ENCODE measurements at regions not wholly inside any gene's neighbourhood (a gene's known extent, or its start where the extent isn't known, plus 50 kb on each side); places are given as distances from the start of the nearest gene placed in this dataset.

DNA sequence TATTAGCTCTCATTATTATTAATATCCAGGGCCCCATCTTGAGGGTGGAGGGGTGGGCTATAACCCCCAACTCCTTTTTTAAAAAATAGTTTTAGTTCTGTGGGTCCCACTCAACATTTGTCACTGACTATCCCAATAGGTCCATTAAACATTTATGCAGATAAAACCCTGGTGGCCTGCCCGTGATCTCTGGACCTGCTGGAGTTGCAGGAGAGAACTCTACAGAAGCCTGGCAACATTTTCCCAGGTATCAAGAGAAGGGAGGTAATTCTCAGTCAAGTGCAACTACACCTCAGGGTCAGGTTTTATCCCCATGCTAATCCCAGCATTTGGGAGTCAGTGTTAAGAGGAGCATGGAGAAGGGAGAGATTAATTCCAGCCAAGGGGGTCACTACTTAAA, 264.4 kb upstream of the PROK2 start:
- Histone ChIP-seq H3K56ac (ENCODE audit: low read length) (no peak overlapping the region), H3K4ac (ENCODE audit: low read depth, low read length) (no peak overlapping the region), H2BK5ac (ENCODE audit: low read length) (no peak overlapping the region), H3K36me3 (ENCODE audit: control insufficient read depth, insufficient read depth, low read length) (no peaks in the 10 kb centered on the region), H3K18ac (ENCODE audit: low read length) (no peak overlapping the region), H3K4me1 (ENCODE audit: control insufficient read depth, low read depth, low read length) (no peaks in the 10 kb centered on the region), H3K27ac (ENCODE audit: low read depth, low read length) (no peak overlapping the region), H3K27me3 (ENCODE audit: insufficient read depth, low read length, poor library complexity) (no peaks in the 10 kb centered on the region), H4K8ac (ENCODE audit: low read depth, low read length) (no peak overlapping the region), H4K5ac (ENCODE audit: low read length) (no peak overlapping the region), H3K4me2 (ENCODE audit: low read length) (no peak overlapping the region), H3K79me2 (ENCODE audit: control insufficient read depth, insufficient read depth, low read length) (no peaks in the 10 kb centered on the region), H3K9ac (ENCODE audit: low read length) (no peak overlapping the region), H2BK120ac (ENCODE audit: low read depth, low read length) (no peak overlapping the region), H2BK15ac (replicated peaks; ENCODE audit: low read depth) (no peak overlapping the region), H2AK5ac (ENCODE audit: low read length) (no peak overlapping the region), H3K23ac (ENCODE audit: low read length) (no peak overlapping the region), H3K79me1 (ENCODE audit: low read length) (no peaks in the 10 kb centered on the region), H3K4me3 (ENCODE audit: low read length) (no peak overlapping the region)
- WGBS (ENCODE audit: extremely low coverage, insufficient coverage, low lambda C conversion rate): no CpG with 5 or more reads among the region's 1 CpG
- DNase-seq: no peak

DNA sequence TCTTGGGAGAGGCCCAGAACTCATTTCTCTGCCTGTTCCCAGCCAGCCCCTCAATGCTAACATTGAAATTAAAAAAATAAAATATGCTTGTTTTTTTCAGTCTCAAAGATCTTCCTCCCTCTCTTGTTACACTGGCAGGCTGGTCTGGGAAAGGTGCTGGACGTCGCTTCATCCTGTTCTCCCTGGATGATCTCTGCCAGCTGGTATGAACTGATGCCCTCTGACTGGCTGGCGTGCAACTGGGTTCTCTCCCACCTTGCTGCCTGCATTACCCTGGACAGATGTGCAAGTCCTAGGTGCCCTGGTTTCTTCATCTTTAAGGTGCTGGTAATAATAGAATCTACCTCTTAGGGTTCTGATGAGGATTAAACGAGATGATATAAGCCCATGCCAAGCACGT, 263.9 kb upstream of the PROK2 start:
- no peaks in the 10 kb centered on the region for H3K27me3 ChIP-seq (ENCODE audit: insufficient read depth, low read length, poor library complexity)
- H3K23ac ChIP-seq (ENCODE audit: low read length): no peak overlapping the region
- no peaks in the 10 kb centered on the region for H3K79me2 ChIP-seq (ENCODE audit: control insufficient read depth, insufficient read depth, low read length)
- H3K18ac ChIP-seq (ENCODE audit: low read length): no peak overlapping the region
- no peak overlapping the region for H2BK15ac ChIP-seq (replicated peaks; ENCODE audit: low read depth)
- no peak overlapping the region for H3K4me2 ChIP-seq (ENCODE audit: low read length)
- no peak overlapping the region for H3K27ac ChIP-seq (ENCODE audit: low read depth, low read length)
- H3K9ac ChIP-seq (ENCODE audit: low read length): no peak overlapping the region
- H3K4me3 ChIP-seq (ENCODE audit: low read length): no peak overlapping the region
- H3K79me1 ChIP-seq (ENCODE audit: low read length): no peaks in the 10 kb centered on the region
- H4K5ac ChIP-seq (ENCODE audit: low read length): no peak overlapping the region
- DNase-seq: no peak
- WGBS (ENCODE audit: extremely low coverage, insufficient coverage, low lambda C conversion rate): no CpG with 5 or more reads among the region's 5 CpGs
- no peaks in the 10 kb centered on the region for H3K36me3 ChIP-seq (ENCODE audit: control insufficient read depth, insufficient read depth, low read length)
- H3K4ac ChIP-seq (ENCODE audit: low read depth, low read length): no peak overlapping the region
- H2AK5ac ChIP-seq (ENCODE audit: low read length): no peak overlapping the region
- no peaks in the 10 kb centered on the region for H3K4me1 ChIP-seq (ENCODE audit: control insufficient read depth, low read depth, low read length)
- no peak overlapping the region for H3K56ac ChIP-seq (ENCODE audit: low read length)
- no peak overlapping the region for H4K8ac ChIP-seq (ENCODE audit: low read depth, low read length)
- H2BK5ac ChIP-seq (ENCODE audit: low read length): no peak overlapping the region
- no peak overlapping the region for H2BK120ac ChIP-seq (ENCODE audit: low read depth, low read length)

DNA sequence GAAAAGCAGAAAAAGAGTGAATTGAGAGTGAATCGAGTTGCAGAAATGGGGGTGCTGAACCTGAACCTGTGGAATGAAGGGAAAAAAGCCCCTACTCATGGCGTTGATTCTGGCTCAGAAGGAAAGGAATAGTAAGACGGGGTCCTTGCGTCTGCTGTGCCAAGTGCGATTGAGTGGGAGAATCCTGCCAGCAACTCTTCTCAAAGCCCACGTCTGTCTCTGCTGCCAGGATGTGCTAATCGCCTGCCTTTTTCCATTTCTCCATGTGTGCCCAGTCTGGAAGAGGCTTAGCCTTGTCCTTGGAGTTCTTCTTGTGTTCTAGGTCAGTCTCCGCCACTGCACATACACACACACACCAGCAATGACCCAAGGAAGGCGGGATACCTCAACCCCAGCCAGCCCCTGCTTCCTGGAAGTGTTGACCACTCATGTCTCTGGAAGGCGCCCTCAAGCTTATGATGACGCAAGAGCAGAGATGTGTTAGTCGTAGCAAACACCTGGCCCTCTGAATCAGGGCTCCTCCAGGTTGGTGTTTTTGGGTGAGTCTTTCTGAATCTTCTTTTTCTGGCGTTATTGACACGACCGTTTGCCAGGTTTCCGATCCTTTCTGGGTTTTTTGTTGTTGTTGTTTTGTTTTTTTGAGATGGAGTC, 262.4 kb upstream of the PROK2 start:
- H3K36me3 ChIP-seq (ENCODE audit: control insufficient read depth, insufficient read depth, low read length): no peaks in the 10 kb centered on the region
- no peaks in the 10 kb centered on the region for H3K79me2 ChIP-seq (ENCODE audit: control insufficient read depth, insufficient read depth, low read length)
- no peak overlapping the region for H3K4me3 ChIP-seq (ENCODE audit: low read length)
- H3K79me1 ChIP-seq (ENCODE audit: low read length): no peaks in the 10 kb centered on the region
- no CpG with 5 or more reads among the region's 16 CpGs for WGBS (ENCODE audit: extremely low coverage, insufficient coverage, low lambda C conversion rate)
- no peaks in the 10 kb centered on the region for H3K27me3 ChIP-seq (ENCODE audit: insufficient read depth, low read length, poor library complexity)
- H4K5ac ChIP-seq (ENCODE audit: low read length): no peak overlapping the region
- no peak overlapping the region for H4K8ac ChIP-seq (ENCODE audit: low read depth, low read length)
- H3K9ac ChIP-seq (ENCODE audit: low read length): no peak overlapping the region
- no peak for DNase-seq
- no peak overlapping the region for H3K18ac ChIP-seq (ENCODE audit: low read length)
- H3K23ac ChIP-seq (ENCODE audit: low read length): no peak overlapping the region
- H3K4me2 ChIP-seq (ENCODE audit: low read length): no peak overlapping the region
- H3K4ac ChIP-seq (ENCODE audit: low read depth, low read length): no peak overlapping the region
- no peak overlapping the region for H3K27ac ChIP-seq (ENCODE audit: low read depth, low read length)
- H3K56ac ChIP-seq (ENCODE audit: low read length): no peak overlapping the region
- no peak overlapping the region for H2AK5ac ChIP-seq (ENCODE audit: low read length)
- H3K4me1 ChIP-seq (ENCODE audit: control insufficient read depth, low read depth, low read length): no peaks in the 10 kb centered on the region
- H2BK15ac ChIP-seq (replicated peaks; ENCODE audit: low read depth): no peak overlapping the region
- H2BK5ac ChIP-seq (ENCODE audit: low read length): no peak overlapping the region
- H2BK120ac ChIP-seq (ENCODE audit: low read depth, low read length): no peak overlapping the region

DNA sequence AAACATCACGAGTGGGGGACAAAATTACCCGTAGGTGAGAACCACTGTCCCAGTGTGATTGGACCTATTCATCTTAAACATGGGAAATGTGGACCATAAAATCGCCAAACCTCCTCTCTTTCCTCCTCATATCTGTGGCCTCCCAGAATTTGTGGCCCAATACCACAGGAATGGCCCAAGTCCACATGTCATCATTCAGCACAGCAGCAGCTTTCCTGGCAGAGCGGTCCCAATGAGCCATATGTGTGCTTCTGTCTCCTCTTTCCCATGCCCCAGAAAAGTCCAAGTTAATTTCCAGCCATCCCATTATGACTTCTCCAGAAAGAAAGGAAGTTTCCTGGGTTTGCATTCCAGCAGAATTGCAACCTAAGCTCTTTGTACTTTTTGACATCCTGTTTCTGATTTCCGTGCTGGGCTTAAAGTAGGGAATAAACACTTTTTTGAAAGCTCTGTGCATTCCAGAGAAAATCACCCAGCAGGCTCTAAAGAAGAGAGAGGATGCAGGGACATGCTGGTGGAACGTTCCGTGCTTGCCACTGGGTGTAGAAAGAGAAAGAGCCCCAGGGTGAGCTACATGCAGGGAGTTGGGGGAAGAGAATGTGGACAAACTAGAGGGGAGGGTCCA, 259.4 kb upstream of the PROK2 start:
- Histone ChIP-seq H3K4me1 (ENCODE audit: control insufficient read depth, low read depth, low read length) (no peaks in the 10 kb centered on the region), H3K4ac (ENCODE audit: low read depth, low read length) (no peak overlapping the region), H3K56ac (ENCODE audit: low read length) (no peak overlapping the region), H4K5ac (ENCODE audit: low read length) (no peak overlapping the region), H3K4me3 (ENCODE audit: low read length) (no peak overlapping the region), H3K79me2 (ENCODE audit: control insufficient read depth, insufficient read depth, low read length) (no peaks in the 10 kb centered on the region), H3K18ac (ENCODE audit: low read length) (no peak overlapping the region), H3K27me3 (ENCODE audit: insufficient read depth, low read length, poor library complexity) (no peaks in the 10 kb centered on the region), H2BK120ac (ENCODE audit: low read depth, low read length) (no peak overlapping the region), H4K8ac (ENCODE audit: low read depth, low read length) (no peak overlapping the region), H3K4me2 (ENCODE audit: low read length) (no peak overlapping the region), H3K36me3 (ENCODE audit: control insufficient read depth, insufficient read depth, low read length) (no peaks in the 10 kb centered on the region), H3K79me1 (ENCODE audit: low read length) (no peaks in the 10 kb centered on the region), H2BK15ac (replicated peaks; ENCODE audit: low read depth) (no peak overlapping the region), H3K23ac (ENCODE audit: low read length) (no peak overlapping the region), H3K27ac (ENCODE audit: low read depth, low read length) (no peak overlapping the region), H2AK5ac (ENCODE audit: low read length) (no peak overlapping the region), H3K9ac (ENCODE audit: low read length) (no peak overlapping the region), H2BK5ac (ENCODE audit: low read length) (no peak overlapping the region)
- no CpG with 5 or more reads among the region's 7 CpGs for WGBS (ENCODE audit: extremely low coverage, insufficient coverage, low lambda C conversion rate)
- DNase-seq: no peak

DNA sequence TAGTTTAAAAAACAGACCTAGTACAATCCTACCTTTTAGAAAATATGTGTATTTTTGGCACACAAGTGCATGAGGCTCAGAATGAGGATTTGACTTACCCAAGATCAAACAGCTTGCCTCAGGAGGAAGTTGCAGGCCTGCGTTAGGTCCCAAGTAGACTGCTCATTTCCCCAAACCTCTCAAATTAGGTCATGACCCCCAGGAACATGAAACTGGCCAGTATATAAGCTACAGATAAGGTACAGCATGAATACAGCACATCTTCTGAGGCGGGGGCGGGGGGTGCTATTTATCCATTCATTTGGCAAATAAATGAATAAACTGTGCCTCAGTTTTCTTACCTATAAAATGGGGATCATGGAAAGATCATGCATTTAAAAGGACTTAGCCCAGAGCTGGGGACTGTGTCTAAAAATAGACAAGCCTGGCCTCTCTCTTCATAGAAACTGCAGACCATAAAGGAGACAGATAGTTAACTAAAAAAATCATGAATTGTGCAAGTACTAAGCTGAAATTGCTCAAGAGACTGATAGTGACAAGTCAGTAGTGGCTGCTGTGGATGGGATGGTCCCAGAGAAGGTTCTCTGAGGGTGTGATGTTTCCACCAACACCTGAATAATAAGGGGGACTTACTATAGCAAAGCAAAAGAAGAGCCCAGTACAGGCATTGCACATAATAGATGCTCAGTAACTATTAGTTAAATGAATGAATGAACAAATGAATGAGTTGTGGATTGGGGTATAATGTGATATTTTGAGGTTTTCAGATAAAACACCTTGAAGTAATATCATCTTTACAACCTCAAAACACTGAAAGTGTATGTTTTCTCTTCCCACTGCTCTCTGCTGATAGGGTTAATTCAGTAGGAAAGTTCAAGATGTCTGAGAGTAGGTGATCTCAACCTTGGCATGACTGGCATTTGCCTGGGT, 258.5 kb upstream of the PROK2 start:
- H3K9ac ChIP-seq (ENCODE audit: low read length): no peak overlapping the region
- H2BK15ac ChIP-seq (replicated peaks; ENCODE audit: low read depth): no peak overlapping the region
- no peak overlapping the region for H3K27ac ChIP-seq (ENCODE audit: low read depth, low read length)
- no peak overlapping the region for H3K23ac ChIP-seq (ENCODE audit: low read length)
- H4K8ac ChIP-seq (ENCODE audit: low read depth, low read length): no peak overlapping the region
- no peaks in the 10 kb centered on the region for H3K27me3 ChIP-seq (ENCODE audit: insufficient read depth, low read length, poor library complexity)
- H2BK5ac ChIP-seq (ENCODE audit: low read length): no peak overlapping the region
- no peak overlapping the region for H3K4me3 ChIP-seq (ENCODE audit: low read length)
- H3K4me2 ChIP-seq (ENCODE audit: low read length): no peak overlapping the region
- H2BK120ac ChIP-seq (ENCODE audit: low read depth, low read length): no peak overlapping the region
- DNase-seq: no peak
- H3K18ac ChIP-seq (ENCODE audit: low read length): no peak overlapping the region
- no peaks in the 10 kb centered on the region for H3K79me2 ChIP-seq (ENCODE audit: control insufficient read depth, insufficient read depth, low read length)
- H2AK5ac ChIP-seq (ENCODE audit: low read length): no peak overlapping the region
- H3K36me3 ChIP-seq (ENCODE audit: control insufficient read depth, insufficient read depth, low read length): no peaks in the 10 kb centered on the region
- no peaks in the 10 kb centered on the region for H3K4me1 ChIP-seq (ENCODE audit: control insufficient read depth, low read depth, low read length)
- H4K5ac ChIP-seq (ENCODE audit: low read length): no peak overlapping the region
- WGBS (ENCODE audit: extremely low coverage, insufficient coverage, low lambda C conversion rate): no CpG with 5 or more reads among the region's 3 CpGs
- H3K56ac ChIP-seq (ENCODE audit: low read length): no peak overlapping the region
- no peaks in the 10 kb centered on the region for H3K79me1 ChIP-seq (ENCODE audit: low read length)
- no peak overlapping the region for H3K4ac ChIP-seq (ENCODE audit: low read depth, low read length)

Measured in mesendoderm (in vitro differentiated cells).